H1 (cell line): ENCODE measurements at regions not wholly inside any gene's neighbourhood (a gene's known extent, or its start where the extent isn't known, plus 50 kb on each side); places are given as distances from the start of the nearest gene placed in this dataset.

ENCODE experiments used
- CTCF ChIA-PET: fragments of 300-600 bp; sonication (Branson Sonifier 250); formaldehyde crosslinking; loops from one replicate; lab custom pipeline; 2021; ENCODE audit not compliant: partially characterized antibody; lab: Charles Lee
- POLR2A ChIA-PET: fragments of 300-600 bp; sonication (Branson Sonifier 250); formaldehyde crosslinking; loops from one replicate; lab custom pipeline; 2021; ENCODE audit warnings: inconsistent platforms; ENCODE audit not compliant: partially characterized antibody; lab: Charles Lee
- DNase-seq, 2 experiments: peaks; one replicate each; pipeline versions ENCODE4 v3.0.0 to v3.0.0-alpha.2; 2010 to 2022; ENCODE audit warnings: low spot score in 2 of 2, low read depth in 1 of 2, mixed read lengths in 1 of 2
- FAIRE-seq: peaks from 2 replicates; lab custom pipeline; 2011; peaks lifted over from hg19 to GRCh38; lab: Jason Lieb, UNC
- H2AFZ ChIP-seq: 2 replicates; pipeline ENCODE4 v1.8.1; 2012; ENCODE audit warnings: low read length, inconsistent platforms
- H2AK5ac ChIP-seq: 2 replicates; pipeline ENCODE4 v1.6.1; 2013; ENCODE audit warnings: low read depth, low read length
- H2BK120ac ChIP-seq: replicated peaks from 2 replicates; pipeline ENCODE3; 2013; ENCODE audit warnings: low read depth, low read length, inconsistent platforms
- H2BK12ac ChIP-seq: 2 replicates; pipeline ENCODE4 v1.6.1; 2013; ENCODE audit warnings: low read depth, low read length
- H2BK15ac ChIP-seq: 2 replicates; pipeline ENCODE4 v1.6.1; 2013; ENCODE audit warnings: low read length
- H2BK20ac ChIP-seq: 2 replicates; pipeline ENCODE4 v1.6.1; 2013; ENCODE audit warnings: low read length
- H2BK5ac ChIP-seq: 2 replicates; pipeline ENCODE4 v1.6.1; 2013; ENCODE audit warnings: low read depth, low read length
- H3K14ac ChIP-seq: 2 replicates; pipeline ENCODE4 v1.6.1; 2013; ENCODE audit warnings: inconsistent platforms; ENCODE audit not compliant: insufficient read length
- H3K18ac ChIP-seq: 2 replicates; pipeline ENCODE4 v1.6.1; 2013; ENCODE audit warnings: low read length; ENCODE audit errors: extremely low read depth
- H3K23ac ChIP-seq: 2 replicates; pipeline ENCODE4 v1.6.1; 2013; ENCODE audit warnings: inconsistent platforms; ENCODE audit not compliant: insufficient read length
- H3K23me2 ChIP-seq: 2 replicates; pipeline ENCODE4 v1.6.1; 2013; ENCODE audit warnings: low read depth, low read length
- H3K27ac ChIP-seq: 2 replicates; pipeline ENCODE4 v1.6.1; 2011; ENCODE audit warnings: low read depth, low read length, inconsistent platforms
- H3K27me3 ChIP-seq, 4 experiments: replicated peaks in 1 of 4; 1 replicate in 1 of 4; 2 replicates in 3 of 4; pipeline versions ENCODE4 v1.6.1 to v1.8.1; 2011 to 2013; ENCODE audit warnings: low read length in 3 of 4, mild to moderate bottlenecking in 3 of 4, inconsistent platforms in 2 of 4, mixed read lengths in 2 of 4, moderate library complexity in 1 of 4; ENCODE audit not compliant: control insufficient read depth in 3 of 4, insufficient read depth in 3 of 4; ENCODE audit errors: extremely low read depth in 1 of 4
- H3K36me3 ChIP-seq, 4 experiments: 2 replicates each; pipeline versions ENCODE4 v1.6.1 to v1.8.1; 2011 to 2013; ENCODE audit warnings: mild to moderate bottlenecking in 4 of 4, low read length in 3 of 4, moderate library complexity in 2 of 4, control low read depth in 1 of 4, inconsistent platforms in 1 of 4; ENCODE audit not compliant: insufficient read depth in 4 of 4, control insufficient read depth in 2 of 4
- H3K4ac ChIP-seq: replicated peaks from 2 replicates; pipeline ENCODE3; 2013; ENCODE audit warnings: low read length, low read depth, mixed read lengths, inconsistent platforms; ENCODE audit not compliant: insufficient read length
- H3K4me1 ChIP-seq, 4 experiments: replicated peaks in 1 of 4; 1 replicate in 1 of 4; 2 replicates in 3 of 4; pipeline versions ENCODE4 v1.6.1 to v1.8.1; 2011 to 2013; ENCODE audit warnings: low read length in 3 of 4, inconsistent platforms in 2 of 4, mixed read lengths in 1 of 4; ENCODE audit not compliant: insufficient read depth in 4 of 4, control insufficient read depth in 3 of 4
- H3K4me2 ChIP-seq, 2 experiments: 2 replicates each; pipeline versions ENCODE4 v1.6.1 to v1.8.1; 2011 to 2013; ENCODE audit warnings: low read depth in 2 of 2, low read length in 2 of 2, control low read depth in 1 of 2, inconsistent platforms in 1 of 2, mild to moderate bottlenecking in 1 of 2; ENCODE audit not compliant: insufficient read depth in 1 of 2
- H3K4me3 ChIP-seq, 4 experiments: fragments of 200-600, 300-600 bp in 1 of 4; sonication (generic), shearing (Covaris generic), sonication (Bioruptor Twin) in 1 of 4; 2 replicates each; pipeline versions ENCODE4 v1.5.1 to v1.8.1; 2011 to 2016; ENCODE audit warnings: low read length in 4 of 4, low read depth in 3 of 4, control low read depth in 2 of 4, inconsistent platforms in 2 of 4, mild to moderate bottlenecking in 2 of 4, mixed read lengths in 1 of 4, moderate library complexity in 1 of 4; ENCODE audit not compliant: insufficient read depth in 2 of 4; ENCODE audit errors: extremely low read depth in 1 of 4
- H3K56ac ChIP-seq: replicated peaks from 2 replicates; pipeline ENCODE3; 2013; ENCODE audit warnings: low read depth, mild to moderate bottlenecking, mixed read lengths, low read length, inconsistent platforms; ENCODE audit not compliant: insufficient read length
- H3K79me1 ChIP-seq: 2 replicates; pipeline ENCODE4 v1.6.1; 2013; ENCODE audit warnings: low read depth, low read length, control low read depth
- H3K79me2 ChIP-seq, 2 experiments: 2 replicates each; pipeline versions ENCODE4 v1.6.1 to v1.8.1; 2012 to 2013; ENCODE audit warnings: low read length in 2 of 2, mild to moderate bottlenecking in 2 of 2, inconsistent platforms in 1 of 2; ENCODE audit not compliant: insufficient read depth in 2 of 2, control insufficient read depth in 1 of 2
- H3K9ac ChIP-seq, 4 experiments: replicated peaks in 1 of 4; 1 replicate in 1 of 4; 2 replicates in 3 of 4; pipeline versions ENCODE4 v1.6.1 to v1.8.1; 2011 to 2013; ENCODE audit warnings: low read depth in 3 of 4, low read length in 3 of 4, control low read depth in 2 of 4, mild to moderate bottlenecking in 2 of 4, moderate library complexity in 2 of 4, inconsistent platforms in 1 of 4; ENCODE audit errors: extremely low read depth in 1 of 4
- H3K9me3 ChIP-seq, 2 experiments: 2 replicates each; pipeline versions ENCODE4 v1.6.1 to v1.8.1; 2012 to 2013; ENCODE audit warnings: mild to moderate bottlenecking in 2 of 2, moderate library complexity in 2 of 2, control low read depth in 1 of 2, inconsistent platforms in 1 of 2, low read depth in 1 of 2, low read length in 1 of 2, mixed read lengths in 1 of 2; ENCODE audit not compliant: insufficient read depth in 2 of 2
- H4K20me1 ChIP-seq, 2 experiments: replicated peaks in 1 of 2; 2 replicates each; pipeline versions ENCODE3 to v1.8.1; 2011 to 2013; ENCODE audit warnings: inconsistent platforms in 2 of 2, low read length in 2 of 2, mild to moderate bottlenecking in 1 of 2; ENCODE audit not compliant: insufficient read depth in 2 of 2, control insufficient read depth in 1 of 2
- H4K5ac ChIP-seq: 2 replicates; pipeline ENCODE4 v1.6.1; 2013; ENCODE audit warnings: low read length, low read depth, mixed read lengths, inconsistent platforms; ENCODE audit not compliant: insufficient read length
- H4K8ac ChIP-seq: 2 replicates; pipeline ENCODE4 v1.8.0; 2013; ENCODE audit warnings: mild to moderate bottlenecking, moderate library complexity, low read length, inconsistent platforms; ENCODE audit not compliant: insufficient read depth; ENCODE audit errors: extremely low read depth
- H4K91ac ChIP-seq: replicated peaks from 2 replicates; pipeline ENCODE3; 2013; ENCODE audit warnings: low read length, mixed read lengths, inconsistent platforms; ENCODE audit not compliant: insufficient read length
- CREB1 ChIP-seq: IDR thresholded peaks from 2 replicates; pipeline ENCODE4 v1.6.1; 2012; ENCODE audit warnings: inconsistent platforms
- E2F6 ChIP-seq: IDR thresholded peaks from 2 replicates; pipeline ENCODE4 v1.6.1; 2012; ENCODE audit warnings: inconsistent platforms
- FOSL1 ChIP-seq: IDR thresholded peaks from 2 replicates; pipeline ENCODE4 v1.6.1; 2011; ENCODE audit warnings: mild to moderate bottlenecking, low read depth, low read length, moderate library complexity; ENCODE audit not compliant: insufficient read depth
- GABPA ChIP-seq: IDR thresholded peaks from 2 replicates; pipeline ENCODE4 v1.6.1; 2011; ENCODE audit warnings: mild to moderate bottlenecking, low read length, moderate library complexity, borderline replicate concordance; ENCODE audit not compliant: insufficient read depth
- GTF2F1 ChIP-seq: IDR thresholded peaks from 2 replicates; pipeline ENCODE4 v1.6.1; 2012; ENCODE audit warnings: low read depth, low read length, improper control_type of control experiment, borderline replicate concordance
- MAFK ChIP-seq: IDR thresholded peaks from 2 replicates; pipeline ENCODE4 v1.6.1; 2012; ENCODE audit warnings: low read depth, mild to moderate bottlenecking, improper control_type of control experiment, low read length
- SP4 ChIP-seq: IDR thresholded peaks from 2 replicates; pipeline ENCODE4 v1.6.1; 2012; ENCODE audit warnings: low read length, inconsistent platforms
- SRF ChIP-seq: IDR thresholded peaks from 2 replicates; pipeline ENCODE4 v1.6.1; 2011; ENCODE audit warnings: mild to moderate bottlenecking, low read depth, low read length, moderate library complexity
- TBP ChIP-seq: IDR thresholded peaks from 2 replicates; pipeline ENCODE4 v1.6.1; 2011; ENCODE audit warnings: low read depth, low read length, improper control_type of control experiment
- WGBS, 2 experiments: shearing (Covaris generic) in 1 of 2; methylation state at CpG; one replicate each; pipeline versions ENCODE4 v1.1.6 to v1.1.7; 2013 to 2015; ENCODE audit warnings: low lambda C conversion rate in 2 of 2, mixed read lengths in 2 of 2, inconsistent platforms in 1 of 2, low coverage in 1 of 2, missing lambda C conversion rate in 1 of 2; ENCODE audit not compliant: insufficient replicate concordance in 2 of 2, insufficient coverage in 1 of 2, insufficient read length in 1 of 2; ENCODE audit errors: extremely low coverage in 1 of 2, missing lambda C conversion rate in 1 of 2; 5-methylcytosine and 5-hydroxymethylcytosine counted together
- TF ChIP-seq, protein P1 (sequence below), 3 experiments: IDR thresholded peaks; 1 replicate in 2 of 3; 2 replicates in 1 of 3; pipeline versions ENCODE4 v1.5.1 to v1.6.1; 2011; ENCODE audit warnings: low read length in 3 of 3, mild to moderate bottlenecking in 3 of 3, inconsistent platforms in 2 of 3, low read depth in 1 of 3, moderate library complexity in 1 of 3; ENCODE audit not compliant: insufficient read depth in 1 of 3; ENCODE audit errors: control extremely low read depth in 1 of 3

- no peak for FAIRE-seq
- Histone ChIP-seq H3K27me3 (no peaks in the 10 kb centered on the region), H4K8ac (no peak overlapping the region), H3K23me2 (no peaks in the 10 kb centered on the region), H3K9ac (no peak overlapping the region), H4K20me1 (no peaks in the 10 kb centered on the region), H3K18ac (no peak overlapping the region), H3K36me3 (no peaks in the 10 kb centered on the region), H3K79me2 (no peaks in the 10 kb centered on the region), H2BK20ac (no peak overlapping the region), H2BK15ac (no peak overlapping the region), H2AK5ac (no peak overlapping the region), H2BK5ac (no peak overlapping the region), H2BK12ac (no peak overlapping the region), H3K4ac (no peak overlapping the region), H2AFZ (no peak overlapping the region), H3K14ac (no peak overlapping the region), H2BK120ac (no peak overlapping the region), H3K9me3 (no peaks in the 10 kb centered on the region), H3K27ac (no peak overlapping the region), H4K91ac (no peak overlapping the region), H3K4me1 (no peaks in the 10 kb centered on the region), H3K79me1 (no peaks in the 10 kb centered on the region), H4K5ac (no peak overlapping the region), H3K4me2 (no peak overlapping the region), H3K4me3 (no peak overlapping the region), H3K56ac (no peak overlapping the region), H3K23ac (no peak overlapping the region)
- CTCF ChIA-PET = interaction anchor here (0.6 to 2.1 kb wide), 4 partner anchors 9 to 1884 kb away, joined by 3 to 12 read pairs (median 4); no protein-coding TSS in a partner anchor
- POLR2A ChIA-PET = no interaction called here
- WGBS, 2 experiments = 92% methylated on average over 3 of the region's 3 CpGs; no CpG with 5 or more reads in 1 of the 2 experiments
- no peak for DNase-seq
- no peak for TF ChIP-seq SRF
- TF ChIP-seq E2F6 = no peak
- no peak for TF ChIP-seq GTF2F1
- TF ChIP-seq, protein P1, sequence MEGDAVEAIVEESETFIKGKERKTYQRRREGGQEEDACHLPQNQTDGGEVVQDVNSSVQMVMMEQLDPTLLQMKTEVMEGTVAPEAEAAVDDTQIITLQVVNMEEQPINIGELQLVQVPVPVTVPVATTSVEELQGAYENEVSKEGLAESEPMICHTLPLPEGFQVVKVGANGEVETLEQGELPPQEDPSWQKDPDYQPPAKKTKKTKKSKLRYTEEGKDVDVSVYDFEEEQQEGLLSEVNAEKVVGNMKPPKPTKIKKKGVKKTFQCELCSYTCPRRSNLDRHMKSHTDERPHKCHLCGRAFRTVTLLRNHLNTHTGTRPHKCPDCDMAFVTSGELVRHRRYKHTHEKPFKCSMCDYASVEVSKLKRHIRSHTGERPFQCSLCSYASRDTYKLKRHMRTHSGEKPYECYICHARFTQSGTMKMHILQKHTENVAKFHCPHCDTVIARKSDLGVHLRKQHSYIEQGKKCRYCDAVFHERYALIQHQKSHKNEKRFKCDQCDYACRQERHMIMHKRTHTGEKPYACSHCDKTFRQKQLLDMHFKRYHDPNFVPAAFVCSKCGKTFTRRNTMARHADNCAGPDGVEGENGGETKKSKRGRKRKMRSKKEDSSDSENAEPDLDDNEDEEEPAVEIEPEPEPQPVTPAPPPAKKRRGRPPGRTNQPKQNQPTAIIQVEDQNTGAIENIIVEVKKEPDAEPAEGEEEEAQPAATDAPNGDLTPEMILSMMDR (IDR thresholded peaks at IDR 0.05; ENCODE audit: control extremely low read depth in 1 of 3, insufficient read depth in 1 of 3, low read depth in 1 of 3, low read length in 3 of 3) = no peak
- no peak for TF ChIP-seq MAFK
- TF ChIP-seq GABPA = no peak
- no peak for TF ChIP-seq CREB1
- no peak for TF ChIP-seq TBP
- TF ChIP-seq SP4 = no peak
- TF ChIP-seq FOSL1 = no peak
Observed at GRCh38 chr3:34024447-34025240, 226.2 kb downstream of the PDCD6IP start.
